NT2/D1 (cell line): ENCODE measurements at regions not wholly inside any gene's neighbourhood (a gene's known extent, or its start where the extent isn't known, plus 50 kb on each side); places are given as distances from the start of the nearest gene placed in this dataset.

Experiments used
- SUZ12 ChIP-seq: IDR thresholded peaks from 2 replicates; pipeline ENCODE4 v1.6.1; 2011; ENCODE audit not compliant: insufficient read length, insufficient read depth; ENCODE audit errors: extremely low read depth
- YY1 ChIP-seq: IDR thresholded peaks from 2 replicates; pipeline ENCODE4 v1.6.1; 2011; ENCODE audit not compliant: insufficient read length, insufficient read depth

GRCh38 chr1:82218846-82219245 lies 418.1 kb downstream of the ADGRL2 start:
- TF ChIP-seq YY1 (no peak), SUZ12 (no peak)
